ENCODE measurements at regions not wholly inside any gene's neighbourhood (a gene's known extent, or its start where the extent isn't known, plus 50 kb on each side); places are given as distances from the start of the nearest gene placed in this dataset.

DNA sequence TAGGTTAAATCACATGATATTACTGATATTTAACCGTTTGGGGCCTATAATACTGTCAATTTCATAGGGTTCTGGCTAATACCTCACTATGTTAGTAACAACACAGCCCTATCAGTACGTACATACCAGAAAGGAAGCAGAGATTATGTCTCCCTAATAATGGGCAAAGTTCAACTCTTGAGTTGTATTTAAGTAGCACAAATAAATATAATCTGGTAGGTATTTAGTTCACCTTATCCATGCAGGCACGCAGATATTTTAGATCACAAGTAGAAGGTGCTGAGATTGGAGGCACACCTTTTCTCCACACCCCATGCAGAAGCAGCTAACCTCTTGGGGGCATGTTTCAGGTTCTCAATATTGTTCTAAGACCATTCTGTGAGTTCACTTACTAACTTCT lies 118.9 kb downstream of the IRS1 start:
- TF ChIP-seq CTCF (conservative IDR thresholded peaks at IDR 0.05; ENCODE audit: control insufficient read depth, insufficient read depth, low read depth, low read length), result no peak
- no peak overlapping the region for H3K4me3 ChIP-seq (ENCODE audit: control insufficient read depth, low read depth, low read length)
- DNase-seq (ENCODE audit: low read depth), result no peak

- DNase-seq (ENCODE audit: low read depth), result no peak
- no peak overlapping the region for H3K4me3 ChIP-seq (ENCODE audit: control insufficient read depth, low read depth, low read length)
- no peak for TF ChIP-seq CTCF (conservative IDR thresholded peaks at IDR 0.05; ENCODE audit: control insufficient read depth, insufficient read depth, low read depth, low read length)
Measured at GRCh38 chr2:226679389-226680065, 120.1 kb downstream of the IRS1 start.

GRCh38 chr2:226678422-226678821 lies 121.2 kb downstream of the IRS1 start:
- no peak for TF ChIP-seq CTCF (conservative IDR thresholded peaks at IDR 0.05; ENCODE audit: control insufficient read depth, insufficient read depth, low read depth, low read length)
- no peak for DNase-seq (ENCODE audit: low read depth)
- no peak overlapping the region for H3K4me3 ChIP-seq (ENCODE audit: control insufficient read depth, low read depth, low read length)

DNA sequence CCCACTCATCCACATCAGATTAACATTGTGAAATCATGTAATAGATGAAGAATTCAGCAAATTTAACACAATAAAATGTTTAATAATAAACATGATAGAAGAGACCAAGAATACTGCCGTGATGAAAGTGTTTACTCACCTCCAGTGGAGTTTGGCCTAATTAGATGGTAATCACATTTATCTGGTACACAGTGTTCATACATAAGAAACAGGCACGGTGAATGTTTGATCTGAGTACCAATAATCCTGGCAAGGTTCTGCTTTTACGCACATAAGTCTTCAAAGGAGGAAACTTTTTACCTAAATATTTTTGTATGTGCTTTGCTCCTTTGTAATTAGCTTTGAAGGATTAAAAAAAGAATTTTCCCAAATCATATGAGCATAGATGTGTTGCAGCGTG lies 122.5 kb downstream of the IRS1 start:
- no peak for DNase-seq (ENCODE audit: low read depth)
- no peak for TF ChIP-seq CTCF (conservative IDR thresholded peaks at IDR 0.05; ENCODE audit: control insufficient read depth, insufficient read depth, low read depth, low read length)
- no peak overlapping the region for H3K4me3 ChIP-seq (ENCODE audit: control insufficient read depth, low read depth, low read length)

- DNase-seq (ENCODE audit: low read depth), result no peak
- no peak for TF ChIP-seq CTCF (conservative IDR thresholded peaks at IDR 0.05; ENCODE audit: control insufficient read depth, insufficient read depth, low read depth, low read length)
- no peak overlapping the region for H3K4me3 ChIP-seq (ENCODE audit: control insufficient read depth, low read depth, low read length)
Measured at GRCh38 chr2:226676618-226677017, 123.0 kb downstream of the IRS1 start.

GRCh38 chr2:226674123-226674522 lies 125.5 kb downstream of the IRS1 start:
- no peak for DNase-seq (ENCODE audit: low read depth)
- TF ChIP-seq CTCF (conservative IDR thresholded peaks at IDR 0.05; ENCODE audit: control insufficient read depth, insufficient read depth, low read depth, low read length), result no peak
- no peak overlapping the region for H3K4me3 ChIP-seq (ENCODE audit: control insufficient read depth, low read depth, low read length)

DNA sequence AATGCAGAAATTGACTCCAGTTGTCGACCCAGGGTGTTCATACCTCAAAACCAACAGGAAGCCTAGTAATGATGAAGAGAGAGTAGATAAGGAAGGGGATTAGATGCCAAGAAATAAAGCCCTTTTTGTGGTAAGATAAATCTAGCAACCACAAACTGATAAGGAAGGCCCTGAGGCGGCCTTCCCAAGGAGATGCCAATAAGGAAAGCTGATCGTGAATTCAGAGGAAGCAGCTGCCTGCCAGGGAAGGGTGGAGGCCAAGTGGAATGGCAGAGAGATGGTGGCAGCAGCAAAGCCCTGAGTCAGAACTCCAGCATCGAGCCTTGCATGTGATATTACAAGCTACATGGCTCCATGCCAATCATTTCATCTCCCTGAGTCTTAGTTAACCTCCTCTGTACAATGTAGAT lies 126.3 kb downstream of the IRS1 start:
- no peak overlapping the region for H3K4me3 ChIP-seq (ENCODE audit: control insufficient read depth, low read depth, low read length)
- peak; percentile 91 for DNase-seq (ENCODE audit: low read depth)
- no peak for TF ChIP-seq CTCF (conservative IDR thresholded peaks at IDR 0.05; ENCODE audit: control insufficient read depth, insufficient read depth, low read depth, low read length)
